Myocyte (in vitro differentiated cells): ENCODE measurements at regions not wholly inside any gene's neighbourhood (a gene's known extent, or its start where the extent isn't known, plus 50 kb on each side); places are given as distances from the start of the nearest gene placed in this dataset.
"Not testable (repeated sequence)": the region's sequence is repeated elsewhere in the genome, so short reads cannot be mapped to it uniquely, and the experiment has no call there.

Source experiments
- DNase-seq: peaks from one replicate; pipeline ENCODE4 v3.0.0-alpha.2; 2012; ENCODE audit warnings: low read depth

DNA sequence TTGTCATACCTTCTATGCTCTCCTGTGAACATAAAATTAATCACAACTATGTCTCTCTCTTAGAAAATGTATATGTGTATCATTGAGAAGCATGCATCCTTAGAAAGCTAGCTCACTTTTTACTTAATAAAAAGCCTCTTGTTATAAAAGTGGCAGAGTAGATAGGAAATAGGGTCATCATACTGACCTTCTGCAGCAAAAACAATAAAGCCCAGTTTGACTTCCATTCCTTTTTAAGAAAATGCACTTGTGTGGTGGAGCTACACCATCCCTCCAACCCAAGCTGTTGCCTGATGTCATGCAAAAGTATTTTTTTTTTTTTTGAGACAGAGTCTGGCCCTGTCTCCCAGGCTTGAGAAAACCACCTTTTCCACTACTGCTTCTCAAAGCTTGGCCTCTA, 393.3 kb downstream of the LIG4 start:
- DNase-seq, result no peak

DNA sequence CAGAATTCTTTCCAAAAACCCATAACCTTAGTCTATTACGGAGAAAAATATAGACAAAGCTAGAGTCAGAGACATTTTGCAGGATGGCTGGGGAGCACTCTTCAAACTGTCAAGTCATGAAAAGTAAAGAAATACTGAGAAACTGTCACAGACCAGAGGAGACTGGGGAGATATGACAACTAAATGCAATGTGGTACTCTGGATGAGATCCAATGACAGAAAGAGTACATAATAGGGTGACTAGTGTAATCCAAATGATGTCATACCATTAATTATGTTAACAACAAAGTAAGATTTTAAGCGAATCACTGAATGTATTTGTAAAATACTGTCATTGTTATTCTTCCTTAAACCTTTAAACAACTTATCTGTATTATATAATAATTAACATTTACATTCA, 393.8 kb downstream of the LIG4 start:
- no peak for DNase-seq

DNA sequence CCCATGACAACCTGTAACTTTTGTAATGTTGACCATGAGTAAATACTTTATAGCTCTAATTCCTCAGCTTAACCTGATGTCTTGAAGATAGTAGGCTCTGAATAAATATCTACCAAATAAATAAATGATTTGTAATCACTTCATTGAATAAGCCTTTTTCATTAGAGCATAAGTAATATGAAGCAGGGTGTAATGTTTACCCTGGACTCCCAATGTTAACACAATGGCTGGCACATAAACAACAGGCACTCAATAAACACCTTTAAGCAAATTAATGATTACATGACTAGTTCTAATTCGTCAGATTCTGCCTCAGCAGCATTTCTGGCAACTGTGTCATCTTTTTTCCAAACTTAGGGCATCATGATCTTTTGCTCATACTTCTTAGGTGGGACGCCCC, 396.3 kb downstream of the LIG4 start:
- no peak for DNase-seq

DNA sequence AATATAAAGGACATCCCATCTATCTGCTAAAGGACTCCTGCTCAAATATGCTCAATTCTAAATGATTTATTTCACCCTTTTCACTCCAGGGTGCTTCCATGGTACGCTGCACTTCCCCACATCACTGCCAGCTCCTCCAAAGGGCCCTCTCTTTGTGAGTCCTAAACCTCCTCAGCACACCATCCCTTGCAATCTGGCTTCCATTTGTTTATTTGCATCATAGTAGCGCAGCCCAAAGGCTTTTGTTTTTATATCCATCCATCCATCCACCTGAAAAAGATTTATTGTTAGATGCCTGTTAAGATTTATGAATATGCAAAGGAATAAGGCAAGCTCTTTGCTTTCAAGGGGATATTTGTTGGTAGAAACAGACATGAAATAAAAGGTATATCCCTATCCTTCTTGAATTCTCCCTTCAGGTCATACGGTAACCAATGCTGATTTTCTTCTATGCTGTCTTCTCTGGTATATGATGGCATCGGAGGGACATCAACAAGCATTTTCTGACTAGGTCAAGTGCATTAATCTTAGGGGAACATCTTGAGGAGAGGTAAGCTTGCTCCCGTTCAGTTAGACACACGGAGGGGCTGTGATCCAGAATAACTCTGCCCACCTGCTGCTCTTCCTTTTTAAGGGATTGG, 397.6 kb downstream of the LIG4 start:
- DNase-seq, result no peak

DNA sequence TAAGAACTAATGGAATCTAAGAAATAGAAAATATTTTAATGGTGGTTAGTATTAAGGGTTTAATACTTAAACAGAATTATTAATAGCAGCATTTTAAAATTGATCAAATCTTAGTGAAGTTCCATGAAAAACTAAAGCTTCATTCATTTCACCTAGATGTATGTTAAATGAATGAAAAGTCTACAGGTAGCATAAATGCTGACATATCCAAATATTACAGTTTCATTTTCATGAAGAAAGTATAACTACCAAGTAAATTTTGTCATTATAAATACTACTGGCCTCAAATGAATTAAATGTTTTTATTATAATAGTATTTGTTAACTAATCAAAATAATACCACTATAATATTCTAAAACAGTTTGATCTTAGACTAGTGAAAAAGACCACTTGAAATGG, 403.3 kb downstream of the LIG4 start:
- DNase-seq, result no peak

DNA sequence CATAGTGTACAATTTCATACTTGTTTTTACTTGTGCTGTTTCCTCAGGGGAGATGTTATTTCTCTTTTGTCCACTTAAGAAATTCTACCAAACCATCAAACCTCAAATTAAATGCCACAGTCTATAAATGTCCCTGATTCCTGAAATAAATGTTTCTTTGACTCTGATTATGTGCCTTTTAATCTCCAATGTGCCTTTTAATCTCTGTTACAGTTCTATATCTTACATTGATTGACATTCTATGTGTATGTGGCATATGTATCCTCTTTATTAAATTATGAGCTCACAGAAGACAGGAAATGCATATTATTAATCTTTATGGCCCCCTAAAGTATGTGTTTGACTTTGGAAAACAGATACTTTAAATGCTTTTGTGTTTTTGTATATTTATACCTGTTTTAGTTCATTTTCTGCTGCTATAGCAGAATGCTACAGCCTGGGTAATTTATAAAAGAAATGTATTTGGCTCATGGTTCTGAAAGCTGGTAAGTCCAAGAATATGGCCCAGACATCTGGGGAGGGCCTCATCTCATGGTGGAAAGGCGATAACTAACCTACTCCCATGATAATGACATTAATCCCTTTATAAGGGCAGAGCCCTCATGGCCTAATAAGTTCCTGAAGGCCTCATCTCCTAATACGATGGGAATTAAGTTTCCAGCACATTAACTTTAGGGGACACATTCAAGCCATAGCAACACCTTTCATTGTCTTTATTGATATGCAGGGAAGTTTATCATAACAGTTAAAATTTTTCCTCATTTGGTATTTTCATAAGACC, 403.9 kb downstream of the LIG4 start:
- no peak for DNase-seq

DNA sequence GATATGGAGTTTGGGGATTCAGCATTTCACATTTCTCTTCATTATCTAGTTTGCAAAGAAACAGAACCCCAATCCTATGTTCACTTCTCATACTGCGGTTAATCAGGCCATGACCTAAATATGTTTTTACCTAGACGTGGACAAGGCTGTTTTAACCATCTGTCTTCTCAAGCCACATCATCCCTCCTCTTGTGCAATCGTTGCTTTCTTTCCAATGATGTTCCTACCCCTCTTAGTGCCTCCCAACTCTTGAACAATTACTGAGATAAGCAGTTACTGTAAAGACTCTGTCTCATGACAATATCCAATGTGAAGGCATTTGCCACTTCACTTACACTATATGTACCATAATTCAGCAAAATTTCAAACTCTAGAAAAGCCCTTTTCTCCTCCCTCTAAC, 406.2 kb downstream of the LIG4 start:
- DNase-seq, result no peak

DNA sequence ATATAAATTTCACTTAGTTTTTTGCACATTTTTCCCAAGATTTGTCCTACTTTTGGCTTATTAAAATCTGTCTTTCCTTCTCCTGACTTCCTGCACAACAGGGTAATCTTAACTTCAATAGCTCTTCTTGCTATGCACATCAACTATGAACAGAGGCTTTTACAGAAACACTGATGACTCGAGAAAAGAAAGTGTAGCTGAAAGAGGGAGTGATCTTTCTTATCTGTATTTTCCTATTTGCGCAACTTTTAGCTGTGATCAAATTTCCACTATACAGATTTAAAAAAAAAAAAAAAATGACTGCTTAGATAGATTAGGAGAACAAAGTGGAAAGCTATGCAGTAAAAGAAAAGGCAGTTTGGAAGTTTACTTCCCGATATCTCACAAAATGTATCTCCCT, 406.9 kb downstream of the LIG4 start:
- no peak for DNase-seq

DNA sequence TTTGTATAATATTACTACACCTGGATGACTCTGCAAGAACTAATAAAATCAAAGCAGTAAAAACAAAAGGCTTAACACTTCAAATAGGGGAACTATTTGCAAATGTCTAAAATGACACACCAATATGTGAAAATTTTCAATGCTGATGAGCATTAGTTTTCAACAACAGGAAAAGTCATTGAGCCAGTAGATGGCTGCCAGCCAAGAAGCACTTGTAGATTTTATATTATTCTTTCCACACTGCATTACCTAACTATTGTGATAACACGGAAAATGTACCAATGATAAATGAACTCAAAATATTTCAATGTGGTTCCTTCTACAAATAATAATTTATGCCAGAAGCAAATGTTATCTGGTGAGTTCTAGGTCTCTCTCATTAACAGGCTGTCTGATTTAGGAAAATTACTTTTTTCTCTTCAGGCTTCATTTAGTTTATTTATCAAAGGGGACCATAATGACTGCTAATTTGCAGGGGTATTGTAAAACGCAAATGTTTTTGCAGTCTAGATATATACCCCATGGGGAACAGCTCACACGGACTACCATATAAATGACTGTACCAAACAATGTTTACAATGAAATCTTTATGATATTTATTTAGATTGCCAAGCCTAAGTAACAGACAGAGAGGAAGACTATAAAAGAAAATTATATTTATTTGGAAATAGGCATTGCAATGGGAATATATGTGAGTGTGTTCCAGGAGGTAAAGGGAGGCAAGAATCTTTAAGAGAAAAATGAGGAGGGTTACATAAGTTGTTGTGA, 407.8 kb downstream of the LIG4 start:
- DNase-seq, result no peak

DNA sequence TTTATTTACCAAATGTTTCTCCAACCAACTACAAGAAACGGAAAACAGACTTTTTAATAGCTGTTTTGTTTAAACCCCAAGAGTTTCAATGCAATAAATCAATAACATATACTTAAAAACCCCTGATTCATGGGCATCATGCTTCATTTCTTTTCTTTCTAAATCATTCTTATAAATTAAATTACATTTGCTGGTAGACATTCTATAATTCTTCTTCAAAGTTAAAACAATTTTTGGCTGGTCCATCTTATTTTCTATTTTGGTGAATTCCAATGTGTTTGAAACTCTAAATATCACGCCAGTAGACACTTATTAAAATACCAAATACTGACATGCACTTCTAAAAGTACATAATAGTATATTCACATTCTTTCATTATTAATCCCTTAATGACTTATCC, 408.6 kb downstream of the LIG4 start:
- DNase-seq, result no peak

DNA sequence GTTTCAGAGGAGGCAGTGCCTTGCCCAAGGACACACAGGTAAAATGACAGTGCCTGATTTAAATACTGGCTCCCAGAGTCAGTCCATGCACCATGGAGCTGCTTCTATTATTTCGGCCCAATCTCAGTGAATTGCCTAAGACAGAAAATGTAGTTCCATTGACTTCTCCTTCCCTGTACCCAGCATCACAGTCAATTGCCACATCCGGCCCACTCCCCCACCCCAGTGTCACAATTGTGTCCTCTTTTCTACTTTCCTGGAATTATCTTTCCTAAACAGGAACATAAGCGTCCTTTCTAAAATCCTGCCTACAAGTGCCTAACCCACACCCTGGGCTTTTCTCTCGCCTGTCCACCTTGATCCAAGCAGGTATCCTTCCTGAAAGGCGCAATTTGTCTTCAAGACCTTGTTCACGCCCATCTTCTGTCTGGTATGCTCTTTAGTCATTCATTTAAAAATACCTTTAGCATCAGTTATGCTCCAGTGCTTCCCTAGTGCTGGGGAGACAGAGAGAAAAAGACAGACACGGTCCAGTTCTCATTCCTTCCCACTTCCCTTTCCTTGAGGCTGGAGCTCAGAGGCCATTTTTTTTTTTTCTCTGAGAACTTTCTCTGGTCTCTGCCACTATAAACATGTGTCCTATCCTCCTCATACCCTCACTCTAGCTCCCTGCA, 411.4 kb downstream of the LIG4 start:
- no peak for DNase-seq

DNA sequence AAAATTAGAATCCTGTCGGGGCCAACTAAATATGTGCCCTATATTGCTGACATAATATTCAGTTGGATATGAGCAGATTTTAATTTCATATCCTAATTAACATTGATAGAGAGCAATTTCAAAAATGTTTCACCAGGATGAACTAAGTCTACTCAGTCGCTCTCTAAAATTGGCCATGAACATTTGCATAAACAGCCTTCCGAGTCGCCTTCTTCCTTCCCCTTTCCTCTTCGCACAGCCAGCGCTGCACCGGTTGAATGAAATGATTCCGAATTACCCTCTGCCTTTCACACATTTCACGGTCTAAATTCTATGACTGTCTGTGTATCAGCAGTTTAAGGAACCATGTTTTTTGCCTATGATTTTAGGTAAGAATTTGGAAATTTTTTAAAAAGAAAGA, 413.7 kb downstream of the LIG4 start:
- no peak for DNase-seq

DNA sequence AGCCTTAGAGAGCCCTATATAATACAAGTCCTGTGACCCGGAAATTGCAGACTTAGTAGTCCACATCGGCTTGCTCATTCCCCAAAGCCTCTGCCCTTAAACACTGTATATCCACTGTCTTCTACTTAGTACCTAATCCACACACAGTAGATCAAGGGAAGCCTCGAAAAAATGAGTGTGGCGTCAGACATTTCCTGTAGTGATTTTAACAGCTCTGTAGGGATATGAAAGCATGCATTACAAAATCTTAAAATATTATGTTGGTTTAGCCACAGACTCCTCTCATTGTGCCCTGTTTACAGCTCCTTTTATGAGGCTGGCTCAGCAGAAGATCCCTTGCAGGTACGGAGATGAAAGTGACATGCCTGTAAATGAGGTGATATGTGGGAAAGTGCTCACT, 416.3 kb downstream of the LIG4 start:
- DNase-seq, result no peak

DNA sequence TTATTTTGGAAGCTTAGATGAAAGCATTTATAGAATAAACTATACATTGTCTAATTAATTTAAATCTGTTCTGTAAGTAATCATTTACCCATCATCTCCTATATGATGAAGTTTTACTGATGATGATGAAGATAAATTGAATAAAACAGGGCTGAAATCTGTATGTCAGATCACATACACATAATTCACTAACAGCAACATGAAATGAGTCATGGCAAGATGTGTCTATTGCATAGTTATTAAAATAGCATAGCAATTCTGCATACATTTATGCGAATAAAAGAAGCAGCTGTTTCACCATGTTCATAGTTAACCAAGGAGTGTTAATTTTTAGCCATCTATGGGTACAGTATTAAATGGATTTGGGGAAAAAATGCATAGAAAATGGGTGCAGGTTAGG, 424.9 kb downstream of the LIG4 start:
- DNase-seq, result no peak

DNA sequence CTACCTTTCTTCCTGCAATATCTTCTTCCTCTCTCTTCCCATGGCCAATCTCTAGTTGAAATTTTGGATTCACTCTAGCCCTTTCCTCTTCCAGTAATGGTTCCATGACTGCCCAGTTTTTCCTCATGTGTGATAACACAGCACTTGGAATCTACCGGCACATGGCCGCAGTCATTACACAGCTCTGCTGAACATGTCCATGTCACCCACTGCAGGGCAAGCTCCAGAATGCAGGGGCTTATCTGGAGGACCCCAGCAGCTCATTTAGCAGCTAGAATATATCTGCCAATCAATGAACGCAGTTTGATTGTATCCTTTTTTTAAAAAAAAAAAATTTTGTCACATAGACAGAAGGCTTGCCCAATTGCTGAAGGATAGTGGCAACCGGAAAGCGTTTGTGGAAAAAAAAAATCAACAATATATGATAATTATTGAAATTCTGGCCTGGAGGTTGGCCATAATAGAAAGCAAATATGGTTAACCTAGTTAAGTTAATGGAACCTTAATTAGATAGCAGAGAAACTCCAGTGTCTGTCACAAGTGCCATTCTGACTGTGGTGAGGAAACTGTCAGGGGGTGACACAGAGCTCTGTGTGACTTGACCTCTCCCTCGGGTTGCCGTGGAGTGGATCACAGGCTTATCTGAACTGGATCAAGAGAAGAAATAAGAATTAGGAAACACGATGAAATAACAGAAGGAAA, 426.7 kb downstream of the LIG4 start:
- DNase-seq, result no peak

DNA sequence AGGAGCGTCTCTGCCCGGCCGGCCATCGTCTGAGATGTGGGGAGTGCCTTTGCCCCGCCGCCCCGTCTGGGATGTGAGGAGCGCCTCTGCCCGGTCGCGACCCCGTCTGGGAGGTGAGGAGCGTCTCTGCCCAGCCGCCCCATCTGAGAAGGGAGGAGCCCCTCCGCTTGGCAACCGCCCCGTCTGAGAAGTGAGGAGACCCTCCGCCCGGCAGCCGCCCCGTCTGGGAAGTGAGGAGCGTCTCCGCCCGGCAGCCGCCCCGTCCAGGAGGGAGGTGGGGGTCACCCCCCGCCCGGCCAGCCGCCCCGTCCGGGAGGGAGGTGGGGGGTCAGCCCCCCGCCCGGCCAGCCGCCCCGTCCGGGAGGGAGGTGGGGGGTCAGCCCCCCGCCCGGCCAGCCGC, 432.7 kb downstream of the LIG4 start:
- DNase-seq, result not testable (repeated sequence)

DNA sequence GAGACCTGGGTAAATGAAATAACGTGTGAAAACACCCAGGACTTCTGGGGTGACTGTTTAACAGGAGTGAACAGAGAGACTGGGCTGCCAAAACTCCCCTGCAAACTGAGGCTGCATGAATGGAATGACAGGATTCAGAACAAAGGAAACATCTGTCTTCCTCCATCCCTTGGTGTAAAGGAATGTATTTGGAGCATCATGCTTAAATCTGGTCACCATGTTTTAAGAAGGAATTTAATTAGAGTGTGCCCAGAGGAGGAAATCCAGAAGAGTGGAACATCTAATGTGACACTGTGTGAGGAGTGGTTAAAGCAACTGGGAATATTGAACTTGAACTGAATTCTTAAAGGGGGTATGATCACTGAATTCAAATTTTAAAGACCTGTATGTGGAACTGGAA, 437.2 kb downstream of the LIG4 start:
- DNase-seq, result no peak

DNA sequence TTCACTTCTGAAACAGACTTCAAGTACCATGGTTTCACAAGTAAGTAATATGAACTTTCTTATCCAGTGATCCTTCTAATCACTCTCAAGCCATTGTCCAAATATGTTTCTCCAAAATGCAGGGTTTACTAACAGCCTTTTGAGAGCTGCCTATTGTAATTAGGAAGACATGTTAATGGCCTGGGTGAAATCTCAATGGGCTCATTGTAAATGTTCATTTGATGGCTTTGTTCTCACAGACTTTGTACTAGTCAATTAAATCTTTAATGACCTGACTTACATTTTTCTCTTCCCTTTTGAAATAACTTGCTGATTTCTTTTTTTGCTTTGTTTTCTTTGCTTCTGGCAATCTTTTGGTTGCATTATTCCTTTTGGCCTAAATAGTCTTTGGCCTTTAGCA, 444.8 kb downstream of the LIG4 start:
- DNase-seq, result no peak

DNA sequence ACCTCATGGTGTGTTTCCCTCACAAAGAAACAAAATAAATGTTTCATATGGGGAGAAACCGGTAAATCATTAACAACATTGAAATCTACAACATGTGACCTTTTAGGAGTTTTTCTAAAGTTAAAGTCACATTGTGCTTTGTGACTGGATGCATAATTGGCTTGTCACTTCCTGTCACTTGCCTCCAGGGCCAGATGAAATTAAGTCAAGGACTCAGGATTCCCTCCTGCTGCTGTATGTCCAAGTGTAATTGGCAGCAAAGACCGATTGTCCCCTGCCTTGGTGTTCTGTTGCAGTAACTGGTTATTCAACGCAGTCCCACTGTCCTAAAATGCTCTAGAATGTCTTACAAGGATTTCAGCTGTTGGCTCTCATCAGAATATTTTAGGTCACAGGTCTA, 448.2 kb downstream of the LIG4 start:
- DNase-seq, result no peak

DNA sequence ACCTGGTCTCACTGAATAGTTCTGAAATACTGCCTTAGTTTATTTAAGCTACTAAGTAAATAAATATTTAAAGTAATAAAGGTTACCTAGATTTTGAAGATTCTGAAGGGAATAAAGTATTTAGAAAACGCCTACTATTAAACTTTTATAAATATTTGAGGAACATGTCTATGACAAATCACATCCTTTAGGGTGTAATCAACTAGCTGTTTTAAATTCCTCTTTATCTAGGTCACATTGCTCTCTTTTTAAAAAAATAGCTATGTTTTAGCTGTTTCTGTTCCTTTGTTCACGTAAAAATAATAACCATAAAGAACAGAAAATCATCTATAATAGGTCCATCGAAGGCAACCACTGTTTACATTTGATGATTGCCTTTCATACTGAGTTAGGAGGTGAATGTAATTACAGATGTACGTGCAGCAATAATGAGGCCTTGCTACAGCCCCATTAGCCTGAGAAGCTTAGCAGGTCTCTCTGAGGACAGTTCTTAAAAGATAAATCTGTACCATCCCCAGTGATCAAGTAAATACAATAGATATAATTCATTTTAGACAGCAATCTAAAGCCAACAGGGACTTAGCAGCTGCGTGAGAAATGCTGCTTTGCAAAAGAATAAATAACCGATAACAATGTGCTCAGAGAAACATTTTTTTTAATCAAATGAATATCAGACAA, 449.5 kb downstream of the LIG4 start:
- DNase-seq, result no peak

DNA sequence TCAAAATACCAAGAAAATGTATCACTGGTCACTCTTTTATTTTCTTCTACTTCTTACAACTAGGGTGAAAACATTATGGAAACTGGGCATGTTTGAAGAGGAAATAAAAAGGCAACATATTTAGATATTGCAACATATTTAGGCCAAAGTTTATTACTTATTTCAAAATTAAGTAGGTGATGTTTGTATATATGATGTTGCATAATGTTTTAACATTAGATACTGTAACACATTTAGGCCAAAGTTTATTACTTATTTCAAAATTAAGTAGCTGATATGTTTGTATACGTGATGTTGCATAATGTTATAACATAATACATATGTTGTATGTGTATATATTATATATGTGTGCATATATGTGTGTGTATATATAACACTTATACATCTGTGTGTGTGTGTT, 451.3 kb downstream of the LIG4 start:
- DNase-seq, result no peak
